Transverse colon (tissue), 3 donors: ENCODE measurements at regions not wholly inside any gene's neighbourhood (a gene's known extent, or its start where the extent isn't known, plus 50 kb on each side); places are given as distances from the start of the nearest gene placed in this dataset.

Experiments used
- POLR2A ChIP-seq: fragments of 450-650 bp; IDR thresholded peaks from one replicate; pipeline ENCODE4 v1.6.1; 2016; ENCODE audit warnings: antibody characterized with exemption, mild to moderate bottlenecking, moderate library complexity
- TF ChIP-seq, protein P1 (sequence below), 5 experiments: fragments of 200-600 bp in 3 of 5; fragments of 450-650 bp in 2 of 5; sonication (generic) in 3 of 5; IDR thresholded peaks; 1 replicate in 2 of 5; 2 replicates in 3 of 5; pipeline ENCODE4 v1.5.1; 2016 to 2017; ENCODE audit warnings: antibody characterized with exemption in 5 of 5, inconsistent platforms in 3 of 5, mild to moderate bottlenecking in 2 of 5, moderate library complexity in 1 of 5

DNA sequence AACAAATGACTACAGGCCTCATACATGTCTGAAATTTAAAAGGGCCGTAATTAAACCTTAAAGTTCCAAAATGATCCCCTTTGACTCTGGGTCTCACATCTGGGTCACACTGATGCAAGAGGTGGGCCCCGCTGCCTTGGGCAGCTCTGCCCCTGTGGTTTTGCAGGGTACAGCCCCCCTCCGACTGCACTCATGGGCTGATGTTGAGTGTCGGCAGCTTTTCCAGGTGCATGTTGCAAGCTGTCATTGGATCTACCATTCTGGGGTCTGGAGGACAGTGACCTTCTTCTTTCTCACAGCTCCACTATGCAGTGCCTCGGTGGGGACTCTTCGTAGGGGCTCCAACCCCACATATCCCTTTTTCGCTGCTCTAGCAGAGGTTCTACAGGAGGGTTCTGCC lies 1537.9 kb downstream of the PCDH18 start:
- TF ChIP-seq, protein P1, sequence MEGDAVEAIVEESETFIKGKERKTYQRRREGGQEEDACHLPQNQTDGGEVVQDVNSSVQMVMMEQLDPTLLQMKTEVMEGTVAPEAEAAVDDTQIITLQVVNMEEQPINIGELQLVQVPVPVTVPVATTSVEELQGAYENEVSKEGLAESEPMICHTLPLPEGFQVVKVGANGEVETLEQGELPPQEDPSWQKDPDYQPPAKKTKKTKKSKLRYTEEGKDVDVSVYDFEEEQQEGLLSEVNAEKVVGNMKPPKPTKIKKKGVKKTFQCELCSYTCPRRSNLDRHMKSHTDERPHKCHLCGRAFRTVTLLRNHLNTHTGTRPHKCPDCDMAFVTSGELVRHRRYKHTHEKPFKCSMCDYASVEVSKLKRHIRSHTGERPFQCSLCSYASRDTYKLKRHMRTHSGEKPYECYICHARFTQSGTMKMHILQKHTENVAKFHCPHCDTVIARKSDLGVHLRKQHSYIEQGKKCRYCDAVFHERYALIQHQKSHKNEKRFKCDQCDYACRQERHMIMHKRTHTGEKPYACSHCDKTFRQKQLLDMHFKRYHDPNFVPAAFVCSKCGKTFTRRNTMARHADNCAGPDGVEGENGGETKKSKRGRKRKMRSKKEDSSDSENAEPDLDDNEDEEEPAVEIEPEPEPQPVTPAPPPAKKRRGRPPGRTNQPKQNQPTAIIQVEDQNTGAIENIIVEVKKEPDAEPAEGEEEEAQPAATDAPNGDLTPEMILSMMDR (IDR thresholded peaks at IDR 0.05): no peak
- TF ChIP-seq POLR2A: no peak
